Loucy (cell line): ENCODE measurements at regions not wholly inside any gene's neighbourhood (a gene's known extent, or its start where the extent isn't known, plus 50 kb on each side); places are given as distances from the start of the nearest gene placed in this dataset.

ENCODE experiments used
- H2AFZ ChIP-seq: fragments of 200-600 bp; sonication (generic); 2 replicates; pipeline ENCODE4 v1.6.0; 2016; ENCODE audit warnings: antibody characterized with exemption, mild to moderate bottlenecking, low read length, moderate library complexity
- H3F3A ChIP-seq: fragments of 200-600 bp; 2 replicates; pipeline ENCODE4 v1.6.0; 2016; ENCODE audit warnings: antibody characterized with exemption, low read depth, mild to moderate bottlenecking
- H3K27me3 ChIP-seq: fragments of 200-600 bp; sonication (generic); 2 replicates; pipeline ENCODE4 v1.6.1; 2014; ENCODE audit warnings: low read length, mild to moderate bottlenecking; ENCODE audit not compliant: insufficient read depth, poor library complexity, severe bottlenecking
- H3K36me3 ChIP-seq: fragments of 200-600 bp; sonication (generic); 2 replicates; pipeline ENCODE4 v1.6.1; 2016; ENCODE audit warnings: low read length; ENCODE audit not compliant: insufficient read depth
- H3K4me1 ChIP-seq: fragments of 200-600 bp; sonication (generic); 2 replicates; pipeline ENCODE4 v1.5.1; 2014; ENCODE audit warnings: low read length, mild to moderate bottlenecking; ENCODE audit not compliant: insufficient read depth, poor library complexity, severe bottlenecking
- H3K4me2 ChIP-seq: fragments of 200-600 bp; sonication (generic); 2 replicates; pipeline ENCODE4 v1.6.0; 2014; ENCODE audit warnings: antibody characterized with exemption, low read length, low read depth, mild to moderate bottlenecking; ENCODE audit not compliant: poor library complexity, severe bottlenecking
- H3K4me3 ChIP-seq: fragments of 200-600 bp; sonication (generic); 2 replicates; pipeline ENCODE4 v1.5.1; 2014; ENCODE audit warnings: low read length, mild to moderate bottlenecking, mixed read lengths; ENCODE audit not compliant: poor library complexity, severe bottlenecking
- H3K79me2 ChIP-seq: fragments of 200-600 bp; sonication (generic); 2 replicates; pipeline ENCODE4 v1.6.1; 2014; ENCODE audit warnings: low read length; ENCODE audit not compliant: insufficient read depth
- H3K9ac ChIP-seq: fragments of 200-600 bp; sonication (generic); 2 replicates; pipeline ENCODE4 v1.6.0; 2014; ENCODE audit warnings: mild to moderate bottlenecking, low read depth, low read length, moderate library complexity; ENCODE audit not compliant: poor library complexity, severe bottlenecking
- H3K9me2 ChIP-seq: fragments of 200-600 bp; sonication (generic); replicated peaks from 2 replicates; pipeline ENCODE4 v1.6.1; 2016; ENCODE audit warnings: low read depth, low read length, mixed read lengths
- H3K9me3 ChIP-seq: fragments of 200-600 bp; sonication (generic); 2 replicates; pipeline ENCODE4 v1.6.1; 2014; ENCODE audit warnings: mild to moderate bottlenecking, antibody characterized with exemption, low read length, low read depth; ENCODE audit not compliant: insufficient read depth
- H4K20me1 ChIP-seq: fragments of 200-600 bp; sonication (generic); 2 replicates; pipeline ENCODE4 v1.6.0; 2014; ENCODE audit warnings: antibody characterized with exemption, low read length, mild to moderate bottlenecking; ENCODE audit not compliant: insufficient read depth, poor library complexity, severe bottlenecking
- CTCF ChIP-seq: fragments of 200-600 bp; sonication (generic); conservative IDR thresholded peaks from 2 replicates; pipeline ENCODE4 v1.5.1; 2014; ENCODE audit warnings: mild to moderate bottlenecking, antibody characterized with exemption, low read length
- EZH2phosphoT487 ChIP-seq: fragments of 200-600 bp; IDR thresholded peaks from 2 replicates; pipeline ENCODE4 v1.6.1; 2018; ENCODE audit warnings: antibody characterized with exemption, mild to moderate bottlenecking, moderate library complexity, borderline replicate concordance

DNA sequence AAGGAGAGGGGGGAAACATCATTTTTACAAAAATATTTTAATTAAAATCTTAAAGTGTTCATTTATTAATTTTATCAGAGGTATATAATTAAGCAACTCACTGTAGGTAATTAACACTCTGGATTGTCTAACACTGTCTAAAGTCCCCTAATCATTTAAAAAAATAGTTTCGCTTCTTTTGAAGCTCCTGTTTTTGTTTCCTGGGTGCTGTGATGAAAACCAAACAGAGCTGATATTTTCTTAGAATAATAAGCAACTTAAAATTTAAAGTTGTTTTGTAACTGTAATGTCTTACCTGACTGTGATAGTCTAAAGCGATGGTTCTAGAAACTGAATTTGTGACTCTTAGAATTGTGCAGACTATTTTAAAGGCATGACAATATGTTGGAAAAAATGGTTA is 961.0 kb downstream of the GATA3 start:
- Histone ChIP-seq H3K36me3 (no peaks in the 10 kb centered on the region), H3K9ac (no peak overlapping the region), H3K4me2 (no peak overlapping the region), H3K9me3 (no peaks in the 10 kb centered on the region), H3K79me2 (no peaks in the 10 kb centered on the region), H3K4me3 (no peak overlapping the region), H2AFZ (no peak overlapping the region), H3K27me3 (no peaks in the 10 kb centered on the region), H3K9me2 (no peaks in the 10 kb centered on the region), H3K4me1 (no peaks in the 10 kb centered on the region), H4K20me1 (no peaks in the 10 kb centered on the region), H3F3A (no peaks in the 10 kb centered on the region)
- TF ChIP-seq CTCF (no peak), EZH2phosphoT487 (no peak)

DNA sequence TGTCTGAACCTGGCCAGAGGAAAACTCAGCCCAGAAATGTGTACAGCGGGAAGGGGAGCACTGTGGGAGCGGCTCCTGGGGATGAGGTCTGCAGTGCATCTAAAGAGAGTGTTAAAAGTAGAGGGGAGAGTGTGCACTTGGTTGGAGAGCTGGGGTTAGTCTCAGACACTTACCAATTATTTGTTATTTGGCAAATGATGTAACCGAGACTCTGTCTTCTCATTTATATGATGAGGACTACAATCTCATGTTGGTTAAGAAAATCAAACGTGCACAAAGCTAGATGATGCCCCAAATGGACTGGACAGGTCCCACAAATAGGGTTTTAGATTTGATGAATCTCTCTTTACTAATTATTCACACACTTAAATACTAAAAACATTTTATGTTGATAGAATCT is 962.4 kb downstream of the GATA3 start:
- Histone ChIP-seq H3K4me1 (no peaks in the 10 kb centered on the region), H3K4me2 (no peak overlapping the region), H3K9me2 (no peaks in the 10 kb centered on the region), H4K20me1 (no peaks in the 10 kb centered on the region), H3F3A (no peaks in the 10 kb centered on the region), H3K27me3 (no peaks in the 10 kb centered on the region), H3K79me2 (no peaks in the 10 kb centered on the region), H3K9me3 (no peaks in the 10 kb centered on the region), H3K4me3 (no peak overlapping the region), H3K9ac (no peak overlapping the region), H2AFZ (no peak overlapping the region), H3K36me3 (no peaks in the 10 kb centered on the region)
- TF ChIP-seq CTCF (no peak), EZH2phosphoT487 (no peak)

GRCh38 chr10:9018195-9019173 is 964.0 kb downstream of the GATA3 start:
- no peaks in the 10 kb centered on the region for H3F3A ChIP-seq
- H3K36me3 ChIP-seq = no peaks in the 10 kb centered on the region
- H3K4me2 ChIP-seq = no peak overlapping the region
- H3K79me2 ChIP-seq = no peaks in the 10 kb centered on the region
- no peak overlapping the region for H3K4me3 ChIP-seq
- H3K4me1 ChIP-seq = no peaks in the 10 kb centered on the region
- H3K9ac ChIP-seq = no peak overlapping the region
- H3K9me3 ChIP-seq = no peaks in the 10 kb centered on the region
- TF ChIP-seq CTCF (no peak), EZH2phosphoT487 (no peak)
- H3K9me2 ChIP-seq = no peaks in the 10 kb centered on the region
- no peak overlapping the region for H2AFZ ChIP-seq
- no peaks in the 10 kb centered on the region for H4K20me1 ChIP-seq
- H3K27me3 ChIP-seq = no peaks in the 10 kb centered on the region
